BLaER1 (cell line): ENCODE measurements at regions not wholly inside any gene's neighbourhood (a gene's known extent, or its start where the extent isn't known, plus 50 kb on each side); places are given as distances from the start of the nearest gene placed in this dataset.

Experiments used
- H3K27ac ChIP-seq: shearing (Covaris generic); formaldehyde crosslinking; 2 replicates; pipeline ENCODE4 v1.8.1; 2022
- H3K27me3 ChIP-seq: shearing (Covaris generic); formaldehyde crosslinking; 2 replicates; pipeline ENCODE4 v1.8.1; 2022
- H3K36me3 ChIP-seq: shearing (Covaris generic); formaldehyde crosslinking; 2 replicates; pipeline ENCODE4 v1.8.1; 2022
- H3K4me1 ChIP-seq: shearing (Covaris generic); formaldehyde crosslinking; 2 replicates; pipeline ENCODE4 v1.8.1; 2022
- H3K4me2 ChIP-seq: shearing (Covaris generic); formaldehyde crosslinking; 2 replicates; pipeline ENCODE4 v1.8.1; 2022
- H3K4me3 ChIP-seq: shearing (Covaris generic); formaldehyde crosslinking; 2 replicates; pipeline ENCODE4 v1.8.1; 2022
- H3K9ac ChIP-seq: shearing (Covaris generic); formaldehyde crosslinking; 2 replicates; pipeline ENCODE4 v1.8.1; 2022
- H3K9me3 ChIP-seq: shearing (Covaris generic); formaldehyde crosslinking; 2 replicates; pipeline ENCODE4 v1.8.1; 2022
- H4K20me1 ChIP-seq: shearing (Covaris generic); formaldehyde crosslinking; 2 replicates; pipeline ENCODE4 v1.8.1; 2022
- Cebpa-rat ChIP-seq: shearing (Covaris generic); IDR thresholded peaks from 2 replicates; pipeline ENCODE4 v1.8.1; 2022

DNA sequence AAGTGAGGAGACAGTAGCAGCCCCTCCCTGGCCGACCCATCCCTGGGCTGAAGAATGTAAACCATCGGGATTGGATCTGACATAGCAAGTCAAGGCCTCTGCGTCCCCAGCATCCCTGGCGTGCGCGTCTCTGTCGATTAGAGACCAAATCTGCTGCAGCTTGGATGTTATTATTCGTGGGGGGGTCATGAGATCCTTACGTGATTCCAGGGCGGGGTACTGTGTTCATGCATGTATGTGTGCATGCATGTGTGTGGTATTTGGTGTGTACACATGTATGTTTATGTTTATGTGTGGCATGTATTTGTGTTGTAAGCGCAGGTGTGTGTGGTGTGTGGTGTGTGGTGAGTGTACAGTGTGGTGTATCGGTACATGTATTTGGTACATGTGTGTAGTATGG is 741.8 kb upstream of the SALL3 start:
- Histone ChIP-seq H3K9ac (no peak overlapping the region), H3K4me1 (no peaks in the 10 kb centered on the region), H3K27me3 (no peaks in the 10 kb centered on the region), H3K9me3 (no peaks in the 10 kb centered on the region), H3K4me3 (no peak overlapping the region), H3K36me3 (no peaks in the 10 kb centered on the region), H3K4me2 (no peak overlapping the region), H4K20me1 (no peaks in the 10 kb centered on the region), H3K27ac (no peak overlapping the region)
- TF ChIP-seq Cebpa-rat: no peak

GRCh38 chr18:78238404-78239089 is 741.1 kb upstream of the SALL3 start:
- Histone ChIP-seq H3K4me1 (no peaks in the 10 kb centered on the region), H3K36me3 (no peaks in the 10 kb centered on the region), H3K9ac (no peak overlapping the region), H3K27me3 (no peaks in the 10 kb centered on the region), H3K4me2 (no peak overlapping the region), H3K27ac (no peak overlapping the region), H3K4me3 (no peak overlapping the region), H3K9me3 (no peaks in the 10 kb centered on the region), H4K20me1 (no peaks in the 10 kb centered on the region)
- TF ChIP-seq Cebpa-rat: no peak

GRCh38 chr18:78239090-78239457 is 740.5 kb upstream of the SALL3 start:
- H4K20me1 ChIP-seq: no peaks in the 10 kb centered on the region
- no peak for TF ChIP-seq Cebpa-rat

GRCh38 chr18:78240101-78240500 is 739.5 kb upstream of the SALL3 start:
- Histone ChIP-seq H4K20me1 (no peaks in the 10 kb centered on the region), H3K4me3 (no peak overlapping the region), H3K4me1 (peaks cover 7% of the 10 kb centered on the region), H3K9ac (no peak overlapping the region), H3K27ac (no peak overlapping the region), H3K9me3 (no peaks in the 10 kb centered on the region), H3K4me2 (no peak overlapping the region), H3K36me3 (no peaks in the 10 kb centered on the region), H3K27me3 (no peaks in the 10 kb centered on the region)
- TF ChIP-seq Cebpa-rat: no peak

More at GRCh38 chr18:78239090-78239457, 740.5 kb upstream of the SALL3 start:
- Histone ChIP-seq H3K36me3 (no peaks in the 10 kb centered on the region), H3K27ac (no peak overlapping the region), H3K9me3 (no peaks in the 10 kb centered on the region), H3K4me1 (no peaks in the 10 kb centered on the region), H3K4me2 (no peak overlapping the region), H3K4me3 (no peak overlapping the region), H3K27me3 (no peaks in the 10 kb centered on the region), H3K9ac (no peak overlapping the region)

DNA sequence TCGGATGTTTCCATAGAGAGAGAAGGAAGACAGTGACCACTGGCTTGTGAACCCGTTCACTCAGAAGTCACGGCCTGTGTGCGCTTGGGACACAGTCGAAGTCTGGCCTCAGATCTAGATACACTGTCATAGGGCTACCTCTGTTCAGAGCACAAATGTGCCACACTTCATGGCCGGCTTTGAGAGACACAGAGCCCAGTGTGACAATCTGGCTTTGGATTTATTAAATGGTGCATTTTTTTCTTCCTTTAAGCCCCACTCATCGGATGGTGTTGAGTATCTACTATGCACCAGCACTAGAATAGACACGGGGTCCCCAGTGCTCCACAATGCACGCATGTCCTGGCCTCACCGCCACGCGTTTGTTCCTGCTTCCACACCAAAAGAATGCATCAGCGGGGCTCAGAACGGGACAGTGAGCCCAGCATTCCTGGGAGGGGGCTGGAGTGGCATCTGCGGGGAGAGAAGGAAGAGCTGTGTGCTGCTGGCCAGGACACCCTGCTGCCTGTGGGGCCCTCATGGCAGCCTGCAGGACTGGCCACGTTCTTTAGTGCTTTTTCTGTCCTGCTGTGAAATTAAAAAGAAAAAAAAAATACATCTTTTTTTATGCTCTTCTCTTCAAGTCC is 738.9 kb upstream of the SALL3 start:
- no peak for TF ChIP-seq Cebpa-rat
- Histone ChIP-seq H3K4me1 (peaks cover 11% of the 10 kb centered on the region), H3K36me3 (no peaks in the 10 kb centered on the region), H3K9ac (no peak overlapping the region), H3K27me3 (no peaks in the 10 kb centered on the region), H3K4me2 (no peak overlapping the region), H4K20me1 (no peaks in the 10 kb centered on the region), H3K27ac (no peak overlapping the region), H3K9me3 (no peaks in the 10 kb centered on the region), H3K4me3 (no peak overlapping the region)

DNA sequence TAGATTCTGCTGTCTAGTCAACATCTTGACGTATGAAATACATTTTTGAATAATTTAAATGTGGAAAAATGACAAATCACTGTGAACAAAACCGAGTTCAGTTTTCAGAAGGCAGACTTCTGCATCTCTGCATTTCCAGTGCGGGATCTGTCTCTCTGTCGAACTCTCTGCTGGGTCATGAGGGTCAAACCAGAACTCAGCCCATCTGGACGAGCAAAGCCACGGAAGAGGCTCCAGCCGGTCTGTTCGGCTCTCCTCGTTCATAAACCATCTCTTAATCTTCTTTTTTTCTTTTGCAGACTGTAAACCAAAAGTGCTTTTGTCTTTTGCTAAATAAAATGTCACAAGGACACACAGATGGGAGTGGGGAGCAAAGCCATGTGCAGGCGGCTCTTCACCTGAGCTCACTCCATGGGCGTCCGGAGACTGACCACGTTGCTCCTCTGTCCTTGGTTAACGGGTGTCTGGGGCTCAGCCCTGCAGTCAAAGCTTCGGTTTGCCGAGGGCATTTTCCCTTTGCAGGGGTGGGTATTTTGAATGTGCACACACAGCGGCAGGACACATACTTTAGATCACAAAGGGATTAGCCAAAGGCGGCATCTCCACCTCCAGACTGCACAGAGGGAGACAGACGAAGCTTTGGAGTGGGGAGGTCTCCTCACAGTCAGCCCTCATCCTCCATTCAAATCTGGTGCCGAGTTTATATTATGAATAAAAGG is 737.9 kb upstream of the SALL3 start:
- H3K27me3 ChIP-seq: no peaks in the 10 kb centered on the region
- no peak overlapping the region for H3K27ac ChIP-seq
- H3K36me3 ChIP-seq: no peaks in the 10 kb centered on the region
- no peak for TF ChIP-seq Cebpa-rat
- no peak overlapping the region for H3K4me2 ChIP-seq
- no peak overlapping the region for H3K9ac ChIP-seq
- no peaks in the 10 kb centered on the region for H3K9me3 ChIP-seq
- no peak overlapping the region for H3K4me3 ChIP-seq
- no peaks in the 10 kb centered on the region for H4K20me1 ChIP-seq
- peaks cover 11% of the 10 kb centered on the region for H3K4me1 ChIP-seq

- Histone ChIP-seq H3K9me3 (no peaks in the 10 kb centered on the region), H3K4me2 (no peak overlapping the region), H3K27ac (no peak overlapping the region), H3K4me1 (peaks cover 11% of the 10 kb centered on the region), H3K4me3 (no peak overlapping the region), H4K20me1 (no peaks in the 10 kb centered on the region), H3K36me3 (no peaks in the 10 kb centered on the region), H3K9ac (no peak overlapping the region), H3K27me3 (no peaks in the 10 kb centered on the region)
- TF ChIP-seq Cebpa-rat: no peak
Measured at GRCh38 chr18:78242254-78242643, 737.4 kb upstream of the SALL3 start.

DNA sequence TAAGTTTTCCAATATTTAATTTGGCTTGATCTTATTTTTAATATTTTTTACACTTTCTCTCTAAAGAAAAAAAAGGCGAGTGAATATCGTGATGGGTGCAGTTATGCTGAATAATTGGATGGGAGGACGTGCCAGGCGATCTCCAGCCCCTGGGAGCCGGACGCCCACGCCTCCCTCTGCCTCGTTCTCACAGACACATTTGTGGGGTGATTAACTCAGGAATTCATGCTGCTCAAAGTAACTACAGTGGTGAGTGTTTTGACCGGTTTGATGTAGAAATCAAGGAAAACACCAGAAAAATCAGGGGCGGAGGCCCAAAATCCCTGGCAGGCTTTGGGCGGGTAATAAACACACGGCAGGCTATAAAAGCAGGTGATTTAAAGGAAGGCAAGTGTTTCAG is 736.8 kb upstream of the SALL3 start:
- Histone ChIP-seq H4K20me1 (no peaks in the 10 kb centered on the region), H3K4me2 (no peak overlapping the region), H3K9me3 (no peaks in the 10 kb centered on the region), H3K9ac (no peak overlapping the region), H3K36me3 (no peaks in the 10 kb centered on the region), H3K27me3 (no peaks in the 10 kb centered on the region), H3K27ac (no peak overlapping the region), H3K4me3 (no peak overlapping the region), H3K4me1 (peaks cover 11% of the 10 kb centered on the region)
- TF ChIP-seq Cebpa-rat: no peak

DNA sequence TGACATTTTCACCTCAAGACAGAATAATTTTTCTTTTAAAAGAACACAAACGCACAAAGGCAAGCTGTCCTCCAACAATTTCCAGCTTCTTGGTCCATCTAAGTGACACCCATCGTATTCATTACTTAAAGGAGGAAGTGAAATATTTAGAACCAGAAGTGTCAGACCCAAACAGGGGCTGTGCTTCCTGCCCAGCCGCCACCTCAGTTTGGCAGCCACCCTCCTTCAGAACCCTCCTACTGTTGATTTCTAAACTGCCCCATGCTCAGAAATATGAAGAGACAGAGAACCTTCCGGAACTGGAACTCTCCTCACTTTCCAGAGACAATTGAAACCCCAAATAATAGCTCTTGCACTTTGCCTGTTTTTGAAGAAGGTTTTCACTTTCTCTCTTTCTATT is 734.8 kb upstream of the SALL3 start:
- no peak overlapping the region for H3K27ac ChIP-seq
- H3K4me1 ChIP-seq: peaks cover 11% of the 10 kb centered on the region
- no peaks in the 10 kb centered on the region for H3K36me3 ChIP-seq
- H3K27me3 ChIP-seq: no peaks in the 10 kb centered on the region
- H3K9me3 ChIP-seq: no peaks in the 10 kb centered on the region
- TF ChIP-seq Cebpa-rat: no peak
- H4K20me1 ChIP-seq: no peaks in the 10 kb centered on the region
- H3K4me2 ChIP-seq: peak overlapping the region; percentile 21; the same call in 1 of the 2 replicates
- H3K9ac ChIP-seq: no peak overlapping the region
- H3K4me3 ChIP-seq: no peak overlapping the region

DNA sequence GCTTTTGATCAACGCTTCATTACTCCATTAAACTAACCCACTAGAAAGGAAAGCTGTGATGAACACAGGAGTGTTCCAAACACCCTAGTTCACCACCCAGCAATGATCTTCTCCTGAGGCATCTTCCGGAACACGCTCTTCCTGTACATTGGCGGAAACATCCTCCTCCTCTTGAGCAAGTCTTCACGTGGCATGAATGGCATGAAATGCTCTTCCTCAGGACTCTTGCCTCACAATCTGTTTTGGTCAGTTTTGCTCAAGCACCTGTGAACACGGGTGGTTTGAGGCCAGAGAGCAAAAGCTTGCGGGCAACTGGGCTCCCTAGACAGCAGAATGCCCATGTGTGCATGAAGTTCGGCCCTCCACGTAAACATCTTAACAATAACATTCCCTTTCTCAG is 734.2 kb upstream of the SALL3 start:
- no peak overlapping the region for H3K27ac ChIP-seq
- H4K20me1 ChIP-seq: no peaks in the 10 kb centered on the region
- no peak for TF ChIP-seq Cebpa-rat

More for the DNA sequence above, 734.2 kb upstream of the SALL3 start:
- Histone ChIP-seq H3K4me2 (0 out of 2 replicates have a peak overlapping the region, but pooled peaks have one; percentile 21), H3K4me3 (no peak overlapping the region), H3K36me3 (no peaks in the 10 kb centered on the region), H3K9me3 (no peaks in the 10 kb centered on the region), H3K4me1 (peaks cover 11% of the 10 kb centered on the region), H3K27me3 (no peaks in the 10 kb centered on the region), H3K9ac (no peak overlapping the region)
